GM12874 (cell line): ENCODE measurements at regions not wholly inside any gene's neighbourhood (a gene's known extent, or its start where the extent isn't known, plus 50 kb on each side); places are given as distances from the start of the nearest gene placed in this dataset.

Experiments
- TF ChIP-seq, protein P1 (sequence below): IDR thresholded peaks from 2 replicates; pipeline ENCODE4 v1.5.1; 2011; ENCODE audit warnings: low read depth, mild to moderate bottlenecking, control low read depth, low read length, moderate library complexity; ENCODE audit not compliant: insufficient read depth

DNA sequence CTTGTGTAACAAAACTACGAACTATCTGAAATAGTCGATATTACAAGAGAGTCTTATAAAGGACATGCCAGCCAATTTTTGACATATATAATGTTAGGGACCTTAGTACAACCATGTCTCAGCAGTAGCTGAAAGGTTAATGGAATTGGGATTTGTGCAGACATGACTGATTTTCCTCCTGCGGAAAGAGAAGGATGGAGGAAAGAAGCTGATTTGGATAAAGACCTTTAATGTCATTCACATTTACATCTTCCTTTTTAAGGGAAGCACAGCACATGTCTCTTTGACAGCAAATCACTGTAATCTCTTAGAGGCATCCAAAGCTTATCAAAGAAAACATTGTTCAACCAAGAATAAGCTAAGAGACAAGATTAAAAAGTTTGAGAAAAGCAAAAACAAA lies 1976.2 kb upstream of the IGFBP7 start:
- TF ChIP-seq, protein P1, sequence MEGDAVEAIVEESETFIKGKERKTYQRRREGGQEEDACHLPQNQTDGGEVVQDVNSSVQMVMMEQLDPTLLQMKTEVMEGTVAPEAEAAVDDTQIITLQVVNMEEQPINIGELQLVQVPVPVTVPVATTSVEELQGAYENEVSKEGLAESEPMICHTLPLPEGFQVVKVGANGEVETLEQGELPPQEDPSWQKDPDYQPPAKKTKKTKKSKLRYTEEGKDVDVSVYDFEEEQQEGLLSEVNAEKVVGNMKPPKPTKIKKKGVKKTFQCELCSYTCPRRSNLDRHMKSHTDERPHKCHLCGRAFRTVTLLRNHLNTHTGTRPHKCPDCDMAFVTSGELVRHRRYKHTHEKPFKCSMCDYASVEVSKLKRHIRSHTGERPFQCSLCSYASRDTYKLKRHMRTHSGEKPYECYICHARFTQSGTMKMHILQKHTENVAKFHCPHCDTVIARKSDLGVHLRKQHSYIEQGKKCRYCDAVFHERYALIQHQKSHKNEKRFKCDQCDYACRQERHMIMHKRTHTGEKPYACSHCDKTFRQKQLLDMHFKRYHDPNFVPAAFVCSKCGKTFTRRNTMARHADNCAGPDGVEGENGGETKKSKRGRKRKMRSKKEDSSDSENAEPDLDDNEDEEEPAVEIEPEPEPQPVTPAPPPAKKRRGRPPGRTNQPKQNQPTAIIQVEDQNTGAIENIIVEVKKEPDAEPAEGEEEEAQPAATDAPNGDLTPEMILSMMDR: no peak

DNA sequence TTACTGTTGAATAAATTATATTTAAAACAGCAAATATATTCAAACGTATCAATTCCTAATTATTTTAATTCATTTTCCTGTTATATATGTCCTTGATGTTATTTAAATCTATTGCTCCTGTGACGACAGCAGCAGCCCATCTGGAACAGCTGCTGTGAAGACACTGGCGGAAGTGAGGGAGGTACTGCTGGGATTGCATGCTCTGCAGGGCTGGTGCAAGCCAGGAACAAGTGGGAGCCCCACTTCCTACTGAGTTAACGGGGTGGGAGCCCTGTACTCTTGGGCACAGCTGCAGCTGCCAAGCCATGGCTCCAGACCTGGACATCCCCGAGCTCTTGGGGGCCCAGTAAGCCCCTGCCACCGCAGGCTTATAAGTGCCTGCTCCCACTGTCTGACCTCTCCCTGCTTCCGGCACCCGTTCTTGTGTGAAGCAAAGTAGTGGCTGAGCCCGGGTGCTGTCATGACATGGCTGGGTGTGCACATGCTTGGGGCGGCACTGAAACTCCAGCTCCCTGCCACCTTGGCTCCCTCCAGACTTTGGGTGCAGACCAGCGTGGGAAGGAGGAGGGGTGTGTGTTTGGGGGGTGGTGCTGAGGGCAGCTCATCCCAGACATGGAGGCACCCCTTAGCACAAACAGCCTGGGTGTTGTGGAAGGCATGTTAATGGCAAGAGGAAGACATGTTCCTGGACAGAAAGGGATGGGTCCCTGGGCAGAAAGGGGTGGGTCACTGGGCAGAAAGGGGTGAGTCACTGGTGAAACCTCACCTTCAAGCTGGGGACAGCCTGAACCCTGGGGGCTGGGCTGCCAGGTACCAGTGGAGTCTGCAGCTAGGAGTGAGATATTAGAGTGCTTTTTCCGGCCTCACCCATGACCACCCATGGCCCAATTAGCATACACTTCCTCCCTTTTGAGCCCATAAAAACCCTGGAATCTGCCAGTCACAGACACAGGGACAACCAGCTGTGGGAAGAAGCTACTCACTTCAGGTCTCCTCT lies 1981.3 kb upstream of the IGFBP7 start:
- TF ChIP-seq, protein P1: no peak

DNA sequence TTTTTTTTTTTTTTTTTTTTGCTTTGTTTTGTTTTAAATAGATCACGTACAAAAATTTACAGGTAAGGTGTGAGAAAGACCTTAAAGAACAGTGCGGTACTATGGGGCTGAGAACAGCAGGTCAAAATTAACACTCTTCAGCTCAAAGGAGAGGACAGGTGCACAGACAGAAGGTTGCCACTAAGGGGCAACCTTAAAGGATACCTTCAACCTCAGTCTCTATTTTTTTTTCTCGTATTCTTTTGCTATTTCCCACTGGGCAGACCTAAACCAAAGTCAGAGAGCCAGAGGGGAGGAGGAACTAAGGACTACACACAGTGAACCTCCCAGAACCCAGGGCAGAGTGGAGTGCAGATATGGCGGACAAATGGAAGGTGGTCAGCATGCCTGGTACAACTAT lies 1984.3 kb upstream of the IGFBP7 start:
- TF ChIP-seq, protein P1: no peak

DNA sequence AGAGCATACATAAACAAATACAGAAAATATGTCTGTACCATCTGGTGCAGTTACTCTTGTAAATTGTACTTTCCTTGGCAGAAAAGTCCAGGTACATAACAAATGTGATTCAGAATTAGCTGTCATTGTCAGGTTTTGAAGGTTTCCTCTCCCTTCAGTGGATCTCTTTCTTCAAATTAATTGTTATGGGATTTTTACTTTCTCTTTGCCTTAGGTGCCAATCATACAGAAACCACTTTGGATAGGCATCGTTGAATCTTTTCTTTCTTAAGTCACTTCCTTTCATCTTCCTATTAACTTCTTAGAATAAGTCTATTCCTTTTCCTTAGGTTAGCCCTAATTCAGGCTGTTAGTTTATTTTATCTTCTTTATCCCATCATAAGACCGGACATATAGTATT lies 1992.1 kb upstream of the IGFBP7 start:
- TF ChIP-seq, protein P1: no peak

DNA sequence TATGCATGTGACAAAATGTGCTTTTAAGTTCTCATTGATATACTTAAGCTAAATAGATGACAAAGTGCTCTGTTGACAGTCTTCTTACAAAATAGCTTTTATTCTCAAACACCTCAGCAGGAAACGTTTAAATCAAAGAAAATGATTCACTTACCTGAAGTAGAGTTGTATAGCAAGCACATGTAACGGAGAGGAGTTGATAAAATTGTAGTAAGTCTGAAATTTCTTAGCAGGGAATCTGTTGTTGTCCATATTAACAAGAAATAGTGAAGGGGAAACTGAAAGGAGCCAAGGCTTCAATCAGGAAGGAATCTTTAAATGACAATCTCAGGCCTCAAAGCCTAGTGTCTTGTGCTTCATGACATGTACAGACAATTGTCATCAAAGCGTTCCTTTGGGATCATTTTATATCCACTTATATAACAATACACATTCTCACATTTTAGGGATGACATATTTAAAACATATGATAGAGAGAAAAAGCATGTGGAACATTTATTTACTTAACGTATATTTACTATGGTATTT lies 2010.2 kb upstream of the IGFBP7 start:
- TF ChIP-seq, protein P1: no peak

DNA sequence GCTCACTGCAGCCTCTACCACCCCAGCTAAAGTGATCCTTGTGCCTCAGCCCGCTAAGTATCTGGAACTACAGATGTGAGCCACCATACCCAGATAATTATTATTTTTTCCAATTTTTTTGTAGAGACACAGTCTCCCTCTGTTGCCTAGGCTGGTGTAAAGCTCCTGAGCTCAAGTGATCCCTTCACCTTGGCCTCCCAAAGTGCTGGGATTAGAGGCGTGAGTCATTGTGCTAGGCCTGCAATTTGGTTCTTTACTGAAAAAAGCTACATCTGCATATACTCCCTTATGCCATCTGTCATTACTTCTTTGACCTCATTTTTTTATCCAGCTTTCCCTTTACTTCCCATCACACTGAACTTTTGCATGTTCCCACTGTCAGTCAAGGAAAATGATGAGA lies 2012.4 kb upstream of the IGFBP7 start:
- TF ChIP-seq, protein P1: no peak

DNA sequence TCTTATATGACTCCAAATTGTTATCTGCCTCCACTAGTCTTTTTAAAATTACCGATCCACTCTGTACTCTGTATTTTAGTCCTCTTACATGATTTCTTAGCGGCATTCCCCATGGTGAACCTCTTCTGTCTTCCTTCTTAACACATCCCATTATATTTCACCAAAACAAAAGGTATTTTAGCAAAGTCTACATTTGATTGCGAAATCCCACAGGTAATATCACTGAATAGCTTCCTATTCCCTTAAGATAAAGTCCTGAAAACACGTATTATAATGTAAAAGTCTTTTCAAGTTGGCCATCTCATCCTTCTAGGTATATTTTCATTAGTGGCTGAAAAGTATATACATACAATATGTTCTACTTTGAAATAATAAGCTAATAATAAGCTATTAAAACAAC lies 2016.0 kb upstream of the IGFBP7 start:
- TF ChIP-seq, protein P1: no peak
